DND-41 (cell line): ENCODE measurements at regions not wholly inside any gene's neighbourhood (a gene's known extent, or its start where the extent isn't known, plus 50 kb on each side); places are given as distances from the start of the nearest gene placed in this dataset.

Experiments
- EZH2 ChIP-seq: IDR thresholded peaks from 3 replicates; pipeline ENCODE4 v1.6.1; 2012; ENCODE audit warnings: borderline replicate concordance, low read depth, mild to moderate bottlenecking, moderate library complexity, low read length, inconsistent platforms; ENCODE audit not compliant: severe bottlenecking
- TF ChIP-seq, protein P1 (sequence below): IDR thresholded peaks from 2 replicates; pipeline ENCODE4 v1.5.1; 2012; ENCODE audit warnings: borderline replicate concordance, low read length, moderate library complexity, mild to moderate bottlenecking; ENCODE audit not compliant: poor library complexity, severe bottlenecking; ENCODE audit errors: extremely low read depth

DNA sequence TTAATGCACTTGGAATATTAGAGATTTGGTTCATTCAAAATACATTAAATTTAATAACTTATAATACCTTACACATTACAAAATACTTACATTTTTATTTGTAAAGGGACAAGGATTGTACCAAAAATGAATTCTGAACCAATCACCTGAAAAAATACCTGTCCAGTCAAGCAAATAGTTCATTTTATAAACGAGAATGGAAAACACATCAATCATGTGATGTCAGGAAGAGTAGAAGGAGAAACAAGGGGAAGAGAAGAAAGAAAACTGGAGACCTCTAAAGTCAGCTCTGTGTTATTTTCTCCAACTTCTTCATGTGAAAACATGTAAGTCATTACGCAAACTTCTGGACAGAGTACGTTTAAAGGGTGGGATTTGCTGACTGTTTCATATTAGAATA, 989.0 kb upstream of the NUDT12 start:
- TF ChIP-seq, protein P1, sequence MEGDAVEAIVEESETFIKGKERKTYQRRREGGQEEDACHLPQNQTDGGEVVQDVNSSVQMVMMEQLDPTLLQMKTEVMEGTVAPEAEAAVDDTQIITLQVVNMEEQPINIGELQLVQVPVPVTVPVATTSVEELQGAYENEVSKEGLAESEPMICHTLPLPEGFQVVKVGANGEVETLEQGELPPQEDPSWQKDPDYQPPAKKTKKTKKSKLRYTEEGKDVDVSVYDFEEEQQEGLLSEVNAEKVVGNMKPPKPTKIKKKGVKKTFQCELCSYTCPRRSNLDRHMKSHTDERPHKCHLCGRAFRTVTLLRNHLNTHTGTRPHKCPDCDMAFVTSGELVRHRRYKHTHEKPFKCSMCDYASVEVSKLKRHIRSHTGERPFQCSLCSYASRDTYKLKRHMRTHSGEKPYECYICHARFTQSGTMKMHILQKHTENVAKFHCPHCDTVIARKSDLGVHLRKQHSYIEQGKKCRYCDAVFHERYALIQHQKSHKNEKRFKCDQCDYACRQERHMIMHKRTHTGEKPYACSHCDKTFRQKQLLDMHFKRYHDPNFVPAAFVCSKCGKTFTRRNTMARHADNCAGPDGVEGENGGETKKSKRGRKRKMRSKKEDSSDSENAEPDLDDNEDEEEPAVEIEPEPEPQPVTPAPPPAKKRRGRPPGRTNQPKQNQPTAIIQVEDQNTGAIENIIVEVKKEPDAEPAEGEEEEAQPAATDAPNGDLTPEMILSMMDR, result no peak
- TF ChIP-seq EZH2, result no peak
